Activated CD8-positive, alpha-beta T cell treated with anti-CD3 and anti-CD28 coated beads for 36 hours (primary cell): ENCODE measurements at regions not wholly inside any gene's neighbourhood (a gene's known extent, or its start where the extent isn't known, plus 50 kb on each side); places are given as distances from the start of the nearest gene placed in this dataset.

Experiments used
- ATAC-seq: fragments of 200-7000 bp; cut with Tn5 transposase; one replicate; pipeline ENCODE4 v1.10.0; 2021; ENCODE audit warnings: mild to moderate bottlenecking, moderate library complexity
- CTCF ChIA-PET: fragments of 350-600 bp; sonication (Branson Sonifier 250); formaldehyde crosslinking; loops from one replicate; lab custom pipeline; 2021; ENCODE audit warnings: antibody characterized with exemption; lab: Charles Lee
- POLR2A ChIA-PET: fragments of 350-600 bp; sonication (Branson Sonifier 250); formaldehyde crosslinking; loops from one replicate; lab custom pipeline; 2021; ENCODE audit warnings: antibody characterized with exemption; lab: Charles Lee
- DNase-seq: peaks from one replicate; pipeline ENCODE4 v3.0.0-alpha.2; 2020
- H3K27ac Mint-ChIP-seq: one replicate; pipeline ENCODE4 v1.8.0; 2021; ENCODE audit warnings: mild to moderate bottlenecking, mixed read lengths
- H3K27me3 Mint-ChIP-seq: one replicate; pipeline ENCODE4 v1.8.0; 2021; ENCODE audit warnings: mixed read lengths
- H3K36me3 Mint-ChIP-seq: one replicate; pipeline ENCODE4 v1.8.0; 2021; ENCODE audit warnings: low read depth, mixed read lengths
- H3K4me1 Mint-ChIP-seq: one replicate; pipeline ENCODE4 v1.8.0; 2021; ENCODE audit warnings: low read depth, mixed read lengths
- H3K4me3 Mint-ChIP-seq: one replicate; pipeline ENCODE4 v1.8.0; 2021; ENCODE audit warnings: mild to moderate bottlenecking, moderate library complexity, mixed read lengths
- H3K9me3 Mint-ChIP-seq: one replicate; pipeline ENCODE4 v1.8.0; 2021; ENCODE audit warnings: mixed read lengths
- intact Hi-C: fragments of 100-400 bp; cut with micrococcal nuclease; formaldehyde crosslinking; loops from one replicate; pipeline ENCODE4 v1.10.0; 2022
- TF ChIP-seq, protein P1 (sequence below): fragments of 200-600 bp; IDR thresholded peaks from one replicate; pipeline ENCODE4 v1.8.0; 2022; ENCODE audit warnings: antibody characterized with exemption, mild to moderate bottlenecking

DNA sequence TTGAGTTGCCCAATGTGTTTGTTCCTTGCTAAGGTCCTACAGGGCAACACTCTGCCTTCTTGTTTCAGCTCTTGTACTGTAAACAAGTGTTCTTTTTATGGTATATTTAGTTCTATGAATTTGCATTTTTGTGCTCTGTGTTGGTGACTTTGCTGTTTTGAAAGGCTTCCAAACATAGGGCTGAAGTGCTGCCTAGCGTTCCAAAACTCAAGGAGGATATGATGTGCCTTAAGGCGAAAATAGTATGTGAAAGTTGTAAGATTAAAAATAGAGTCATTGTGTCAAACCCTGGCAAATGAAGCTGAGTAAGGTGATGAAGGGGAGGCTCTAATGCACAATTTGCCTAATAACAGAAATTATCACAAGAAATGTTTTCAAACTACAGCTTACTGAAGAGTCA, 372.7 kb upstream of the TOM1L1 start:
- CTCF ChIA-PET: no interaction called here
- no peaks in the 10 kb centered on the region for H3K36me3 Mint-ChIP-seq
- no peaks in the 10 kb centered on the region for H3K27me3 Mint-ChIP-seq
- H3K27ac Mint-ChIP-seq: no peak overlapping the region
- no peak for DNase-seq
- H3K4me3 Mint-ChIP-seq: no peak overlapping the region
- TF ChIP-seq, protein P1, sequence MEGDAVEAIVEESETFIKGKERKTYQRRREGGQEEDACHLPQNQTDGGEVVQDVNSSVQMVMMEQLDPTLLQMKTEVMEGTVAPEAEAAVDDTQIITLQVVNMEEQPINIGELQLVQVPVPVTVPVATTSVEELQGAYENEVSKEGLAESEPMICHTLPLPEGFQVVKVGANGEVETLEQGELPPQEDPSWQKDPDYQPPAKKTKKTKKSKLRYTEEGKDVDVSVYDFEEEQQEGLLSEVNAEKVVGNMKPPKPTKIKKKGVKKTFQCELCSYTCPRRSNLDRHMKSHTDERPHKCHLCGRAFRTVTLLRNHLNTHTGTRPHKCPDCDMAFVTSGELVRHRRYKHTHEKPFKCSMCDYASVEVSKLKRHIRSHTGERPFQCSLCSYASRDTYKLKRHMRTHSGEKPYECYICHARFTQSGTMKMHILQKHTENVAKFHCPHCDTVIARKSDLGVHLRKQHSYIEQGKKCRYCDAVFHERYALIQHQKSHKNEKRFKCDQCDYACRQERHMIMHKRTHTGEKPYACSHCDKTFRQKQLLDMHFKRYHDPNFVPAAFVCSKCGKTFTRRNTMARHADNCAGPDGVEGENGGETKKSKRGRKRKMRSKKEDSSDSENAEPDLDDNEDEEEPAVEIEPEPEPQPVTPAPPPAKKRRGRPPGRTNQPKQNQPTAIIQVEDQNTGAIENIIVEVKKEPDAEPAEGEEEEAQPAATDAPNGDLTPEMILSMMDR: no peak
- intact Hi-C loops: no loop called here
- no peaks in the 10 kb centered on the region for H3K9me3 Mint-ChIP-seq
- POLR2A ChIA-PET: no interaction called here
- ATAC-seq: no peak
- no peaks in the 10 kb centered on the region for H3K4me1 Mint-ChIP-seq

DNA sequence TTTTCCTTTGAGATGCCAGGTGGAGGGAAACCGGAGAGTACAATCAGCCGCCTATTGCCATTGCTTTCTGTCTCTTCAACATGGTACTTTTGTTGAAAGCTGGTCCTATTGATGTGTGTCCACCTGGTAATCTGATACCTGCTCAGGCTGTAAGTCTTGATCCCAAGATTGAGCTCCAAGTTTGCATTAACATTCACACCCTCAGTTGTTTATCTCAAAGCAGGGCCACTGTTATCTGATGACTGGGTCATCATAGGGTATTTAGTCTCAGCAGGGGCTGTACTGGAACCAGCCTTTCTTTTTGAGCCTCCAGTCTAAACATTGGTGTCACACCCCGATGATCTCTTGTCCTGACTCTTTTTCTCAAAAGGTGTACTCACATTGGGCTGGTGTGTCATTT, 370.3 kb upstream of the TOM1L1 start:
- no peaks in the 10 kb centered on the region for H3K36me3 Mint-ChIP-seq
- DNase-seq: no peak
- no peak overlapping the region for H3K4me3 Mint-ChIP-seq
- no peaks in the 10 kb centered on the region for H3K4me1 Mint-ChIP-seq
- H3K27me3 Mint-ChIP-seq: no peaks in the 10 kb centered on the region
- no peak for ATAC-seq
- H3K9me3 Mint-ChIP-seq: peaks cover 3% of the 10 kb centered on the region
- TF ChIP-seq, protein P1: no peak
- intact Hi-C loops: no loop called here
- POLR2A ChIA-PET: no interaction called here
- no peak overlapping the region for H3K27ac Mint-ChIP-seq
- CTCF ChIA-PET: no interaction called here

DNA sequence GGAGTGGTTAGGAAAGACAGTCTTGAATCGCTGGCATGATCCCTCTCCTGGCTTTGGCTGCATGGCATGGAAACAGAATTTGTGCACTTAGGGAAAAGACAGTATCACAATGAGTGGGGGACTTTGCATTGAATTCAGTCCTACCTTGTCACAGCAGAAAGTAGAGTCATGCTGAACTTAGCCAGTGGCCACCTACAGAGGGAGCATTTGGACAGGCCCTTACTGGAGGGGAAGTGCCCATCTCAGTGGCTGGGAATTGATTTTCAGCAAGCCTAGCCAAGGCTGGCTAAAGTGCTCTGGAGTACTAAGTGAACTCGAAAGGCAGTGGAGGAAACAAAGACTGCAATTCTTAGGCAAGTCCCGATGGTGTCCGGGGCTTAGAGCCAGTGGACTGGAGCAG, 364.3 kb upstream of the TOM1L1 start:
- ATAC-seq (no peak), DNase-seq (no peak)
- no peaks in the 10 kb centered on the region for H3K27me3 Mint-ChIP-seq
- no peaks in the 10 kb centered on the region for H3K36me3 Mint-ChIP-seq
- H3K27ac Mint-ChIP-seq: no peak overlapping the region
- TF ChIP-seq, protein P1: no peak
- ChIA-PET CTCF (no interaction called here), POLR2A (no interaction called here)
- H3K4me3 Mint-ChIP-seq: no peak overlapping the region
- intact Hi-C loops: no loop called here
- no peaks in the 10 kb centered on the region for H3K4me1 Mint-ChIP-seq
- H3K9me3 Mint-ChIP-seq: peaks cover 8% of the 10 kb centered on the region

DNA sequence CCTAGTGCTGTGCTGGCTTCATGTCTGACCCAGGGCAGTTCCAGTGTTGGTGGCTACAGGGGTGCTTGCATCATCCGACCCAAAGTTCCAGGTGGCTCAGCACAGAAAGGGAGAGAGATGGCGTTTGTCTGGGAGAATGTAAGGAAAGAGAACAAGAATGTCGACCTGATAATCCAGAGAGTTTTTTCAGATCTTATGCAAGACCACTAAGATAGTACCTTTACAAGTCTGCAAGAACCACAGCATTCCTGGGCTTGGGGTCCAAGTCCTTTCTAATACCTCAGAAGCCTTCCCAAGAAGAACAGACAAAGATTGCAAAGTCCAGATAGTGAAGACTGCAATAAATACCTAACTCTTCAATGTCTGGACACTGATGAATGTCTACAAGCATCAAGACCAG, 363.0 kb upstream of the TOM1L1 start:
- no peak overlapping the region for H3K4me3 Mint-ChIP-seq
- H3K27me3 Mint-ChIP-seq: no peaks in the 10 kb centered on the region
- no peak overlapping the region for H3K27ac Mint-ChIP-seq
- ATAC-seq (no peak), DNase-seq (no peak)
- H3K9me3 Mint-ChIP-seq: peaks cover 13% of the 10 kb centered on the region
- no peaks in the 10 kb centered on the region for H3K4me1 Mint-ChIP-seq
- TF ChIP-seq, protein P1: no peak
- no peaks in the 10 kb centered on the region for H3K36me3 Mint-ChIP-seq
- CTCF ChIA-PET: no interaction called here
- POLR2A ChIA-PET: no interaction called here
- intact Hi-C loops: no loop called here

DNA sequence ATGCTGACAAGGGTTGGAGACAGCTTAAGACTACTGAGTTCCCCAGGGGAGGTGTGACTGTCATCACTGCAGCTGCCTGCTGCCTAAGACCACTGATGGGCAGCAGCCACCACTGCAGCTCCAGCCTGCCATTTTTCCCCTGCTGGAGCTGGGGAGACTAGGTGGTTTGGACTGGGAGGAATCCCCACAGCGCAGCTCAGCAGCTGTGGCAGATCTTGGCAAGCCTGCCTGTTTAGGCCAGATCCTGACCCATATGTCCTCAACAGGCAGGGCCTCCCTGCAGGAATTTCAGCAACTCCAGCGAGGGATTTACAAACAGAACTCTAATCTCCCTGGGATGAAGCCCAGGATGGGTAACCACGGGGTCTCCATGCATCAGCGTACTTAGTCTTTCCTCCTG, 356.4 kb upstream of the TOM1L1 start:
- Mint-ChIP-seq H3K27ac (no peak overlapping the region), H3K4me3 (no peak overlapping the region), H3K36me3 (no peaks in the 10 kb centered on the region), H3K9me3 (peaks cover 14% of the 10 kb centered on the region), H3K27me3 (no peaks in the 10 kb centered on the region), H3K4me1 (no peaks in the 10 kb centered on the region)
- DNase-seq (no peak), ATAC-seq (no peak)
- ChIA-PET POLR2A (no interaction called here), CTCF (no interaction called here)
- intact Hi-C loops: no loop called here
- TF ChIP-seq, protein P1: no peak
